Prostate gland (tissue), 2 donors: ENCODE measurements at regions not wholly inside any gene's neighbourhood (a gene's known extent, or its start where the extent isn't known, plus 50 kb on each side); places are given as distances from the start of the nearest gene placed in this dataset.

Experiments used
- DNase-seq: peaks from one replicate; pipeline ENCODE4 v3.0.0-alpha.2; 2019; ENCODE audit warnings: low spot score
- H3K27ac ChIP-seq, 2 donors: fragments of 200-600 bp; sonication (generic); 2 replicates each; pipeline ENCODE4 v1.5.1; 2017 to 2019
- H3K27me3 ChIP-seq: fragments of 200-600 bp; sonication (generic); replicated peaks from 2 replicates; pipeline ENCODE4 v1.5.1; 2019; ENCODE audit not compliant: insufficient read depth
- H3K36me3 ChIP-seq, 2 donors: fragments of 200-600 bp; sonication (generic); 1 replicate in 1 of 2; 2 replicates in 1 of 2; pipeline versions ENCODE4 v1.5.1 to v1.8.1; 2017 to 2019
- H3K4me1 ChIP-seq: fragments of 200-600 bp; sonication (generic); replicated peaks from 2 replicates; pipeline ENCODE4 v1.5.1; 2019
- H3K4me3 ChIP-seq, 2 donors: fragments of 200-600 bp; sonication (generic); 2 replicates each; pipeline ENCODE4 v1.5.1; 2017 to 2019
- H3K9me3 ChIP-seq: fragments of 200-600 bp; sonication (generic); 2 replicates; pipeline ENCODE4 v1.5.1; 2017
- CTCF ChIP-seq, 4 experiments: fragments of 200-600 bp in 2 of 4; fragments of 450-650 bp in 2 of 4; sonication (generic) in 2 of 4; IDR thresholded peaks; 1 replicate in 3 of 4; 2 replicates in 1 of 4; pipeline ENCODE4 v1.5.1; 2016 to 2019; ENCODE audit warnings: antibody characterized with exemption in 4 of 4, mild to moderate bottlenecking in 2 of 4, moderate library complexity in 2 of 4
- POLR2A ChIP-seq: fragments of 450-650 bp; IDR thresholded peaks from one replicate; pipeline ENCODE4 v1.6.1; 2016; ENCODE audit warnings: antibody characterized with exemption, mild to moderate bottlenecking
- POLR2AphosphoS5 ChIP-seq: sonication (generic); formaldehyde crosslinking; IDR thresholded peaks from one replicate; pipeline ENCODE4 v1.6.1; 2017; ENCODE audit warnings: antibody characterized with exemption
- WGBS: methylation state at CpG from one replicate; pipeline ENCODE4 v1.1.5; 2018; 5-methylcytosine and 5-hydroxymethylcytosine counted together
- intact Hi-C: fragments of 100-400 bp; cut with DNase I; formaldehyde crosslinking; loops from one replicate; pipeline ENCODE4 v1.14.2; 2022

GRCh38 chrX:26651755-26652154 lies 435.8 kb downstream of the MAGEB5 start:
- H3K4me1 ChIP-seq = no peaks in the 10 kb centered on the region
- H3K9me3 ChIP-seq = no peaks in the 10 kb centered on the region
- no peak overlapping the region for H3K4me3 ChIP-seq
- no peaks in the 10 kb centered on the region for H3K27me3 ChIP-seq
- DNase-seq = no peak
- intact Hi-C loops = no loop called here
- TF ChIP-seq CTCF (IDR thresholded peaks at IDR 0.05) (no peak), POLR2A (no peak), POLR2AphosphoS5 (no peak)
- no peak overlapping the region for H3K27ac ChIP-seq
- no peaks in the 10 kb centered on the region for H3K36me3 ChIP-seq

- no peaks in the 10 kb centered on the region for H3K9me3 ChIP-seq
- WGBS = 67% methylated on average over 7 of the region's 7 CpGs
- no peak overlapping the region for H3K27ac ChIP-seq
- H3K36me3 ChIP-seq = no peaks in the 10 kb centered on the region
- intact Hi-C loops = no loop called here
- no peak for DNase-seq
- no peaks in the 10 kb centered on the region for H3K4me1 ChIP-seq
- TF ChIP-seq POLR2AphosphoS5 (no peak), CTCF (IDR thresholded peaks at IDR 0.05) (no peak), POLR2A (no peak)
- no peak overlapping the region for H3K4me3 ChIP-seq
- H3K27me3 ChIP-seq = no peaks in the 10 kb centered on the region
Measured at GRCh38 chrX:26649534-26649933, 433.6 kb downstream of the MAGEB5 start.

- intact Hi-C loops = no loop called here
- Histone ChIP-seq H3K9me3 (no peaks in the 10 kb centered on the region), H3K4me1 (no peaks in the 10 kb centered on the region), H3K36me3 (no peaks in the 10 kb centered on the region), H3K4me3 (no peak overlapping the region), H3K27ac (no peak overlapping the region), H3K27me3 (no peaks in the 10 kb centered on the region)
- WGBS = 73% methylated on average over 1 of the region's 1 CpG
- DNase-seq = no peak
- TF ChIP-seq POLR2A (no peak), CTCF (IDR thresholded peaks at IDR 0.05) (no peak), POLR2AphosphoS5 (no peak)
Measured at GRCh38 chrX:26631385-26631784, 415.4 kb downstream of the MAGEB5 start.

- Histone ChIP-seq H3K9me3 (no peaks in the 10 kb centered on the region), H3K27ac (no peak overlapping the region), H3K4me1 (no peaks in the 10 kb centered on the region), H3K36me3 (no peaks in the 10 kb centered on the region), H3K27me3 (no peaks in the 10 kb centered on the region), H3K4me3 (no peak overlapping the region)
- no peak for TF ChIP-seq POLR2A
- TF ChIP-seq POLR2AphosphoS5 = no peak
- no peak for TF ChIP-seq CTCF (IDR thresholded peaks at IDR 0.05)
- DNase-seq = no peak
- 85% methylated on average over 2 of the region's 2 CpGs for WGBS
- intact Hi-C loops = no loop called here
Measured at GRCh38 chrX:26613956-26614355, 398.0 kb downstream of the MAGEB5 start.

GRCh38 chrX:26606971-26607370 lies 391.0 kb downstream of the MAGEB5 start:
- Histone ChIP-seq H3K4me3 (no peak overlapping the region), H3K9me3 (no peaks in the 10 kb centered on the region), H3K36me3 (no peaks in the 10 kb centered on the region), H3K27me3 (no peaks in the 10 kb centered on the region), H3K4me1 (no peaks in the 10 kb centered on the region), H3K27ac (no peak overlapping the region)
- TF ChIP-seq POLR2A = no peak
- no peak for TF ChIP-seq CTCF (IDR thresholded peaks at IDR 0.05)
- TF ChIP-seq POLR2AphosphoS5 = no peak
- DNase-seq = no peak
- 91% methylated on average over 1 of the region's 1 CpG for WGBS
- intact Hi-C loops = no loop called here
